B cell (primary cell): ENCODE measurements at regions not wholly inside any gene's neighbourhood (a gene's known extent, or its start where the extent isn't known, plus 50 kb on each side); places are given as distances from the start of the nearest gene placed in this dataset.

Source experiments
- EZH2 ChIP-seq: IDR thresholded peaks from 2 replicates; pipeline ENCODE4 v1.6.1; 2012; ENCODE audit warnings: borderline replicate concordance, low read depth, mild to moderate bottlenecking, moderate library complexity, low read length; ENCODE audit not compliant: insufficient read depth, poor library complexity, severe bottlenecking
- TF ChIP-seq, protein P1 (sequence below): fragments of 200-600 bp; IDR thresholded peaks from one replicate; pipeline ENCODE4 v1.8.0; 2022; ENCODE audit warnings: antibody characterized with exemption, mild to moderate bottlenecking

GRCh38 chr3:193941486-193941885 lies 194.5 kb upstream of the HES1 start:
- TF ChIP-seq, protein P1, sequence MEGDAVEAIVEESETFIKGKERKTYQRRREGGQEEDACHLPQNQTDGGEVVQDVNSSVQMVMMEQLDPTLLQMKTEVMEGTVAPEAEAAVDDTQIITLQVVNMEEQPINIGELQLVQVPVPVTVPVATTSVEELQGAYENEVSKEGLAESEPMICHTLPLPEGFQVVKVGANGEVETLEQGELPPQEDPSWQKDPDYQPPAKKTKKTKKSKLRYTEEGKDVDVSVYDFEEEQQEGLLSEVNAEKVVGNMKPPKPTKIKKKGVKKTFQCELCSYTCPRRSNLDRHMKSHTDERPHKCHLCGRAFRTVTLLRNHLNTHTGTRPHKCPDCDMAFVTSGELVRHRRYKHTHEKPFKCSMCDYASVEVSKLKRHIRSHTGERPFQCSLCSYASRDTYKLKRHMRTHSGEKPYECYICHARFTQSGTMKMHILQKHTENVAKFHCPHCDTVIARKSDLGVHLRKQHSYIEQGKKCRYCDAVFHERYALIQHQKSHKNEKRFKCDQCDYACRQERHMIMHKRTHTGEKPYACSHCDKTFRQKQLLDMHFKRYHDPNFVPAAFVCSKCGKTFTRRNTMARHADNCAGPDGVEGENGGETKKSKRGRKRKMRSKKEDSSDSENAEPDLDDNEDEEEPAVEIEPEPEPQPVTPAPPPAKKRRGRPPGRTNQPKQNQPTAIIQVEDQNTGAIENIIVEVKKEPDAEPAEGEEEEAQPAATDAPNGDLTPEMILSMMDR = no peak
- TF ChIP-seq EZH2 = no peak
